Activated naive CD8-positive, alpha-beta T cell treated with anti-CD3 and anti-CD28 coated beads for 36 hours (primary cell): ENCODE measurements at regions not wholly inside any gene's neighbourhood (a gene's known extent, or its start where the extent isn't known, plus 50 kb on each side); places are given as distances from the start of the nearest gene placed in this dataset.

ENCODE experiments used
- DNase-seq: peaks from one replicate; pipeline ENCODE4 v3.0.0; 2021
- H3K27ac Mint-ChIP-seq: one replicate; pipeline ENCODE4 v1.8.0; 2022; ENCODE audit warnings: mild to moderate bottlenecking, moderate library complexity, mixed read lengths
- H3K27me3 Mint-ChIP-seq: one replicate; pipeline ENCODE4 v1.8.0; 2022; ENCODE audit warnings: mild to moderate bottlenecking, mixed read lengths
- H3K36me3 Mint-ChIP-seq: one replicate; pipeline ENCODE4 v1.8.0; 2021; ENCODE audit warnings: mild to moderate bottlenecking, mixed read lengths
- H3K4me1 Mint-ChIP-seq: one replicate; pipeline ENCODE4 v1.8.0; 2021; ENCODE audit warnings: mixed read lengths
- H3K4me3 Mint-ChIP-seq: one replicate; pipeline ENCODE4 v1.8.0; 2022; ENCODE audit warnings: mild to moderate bottlenecking, moderate library complexity, mixed read lengths
- H3K9me3 Mint-ChIP-seq: one replicate; pipeline ENCODE4 v1.8.0; 2022; ENCODE audit warnings: mixed read lengths

DNA sequence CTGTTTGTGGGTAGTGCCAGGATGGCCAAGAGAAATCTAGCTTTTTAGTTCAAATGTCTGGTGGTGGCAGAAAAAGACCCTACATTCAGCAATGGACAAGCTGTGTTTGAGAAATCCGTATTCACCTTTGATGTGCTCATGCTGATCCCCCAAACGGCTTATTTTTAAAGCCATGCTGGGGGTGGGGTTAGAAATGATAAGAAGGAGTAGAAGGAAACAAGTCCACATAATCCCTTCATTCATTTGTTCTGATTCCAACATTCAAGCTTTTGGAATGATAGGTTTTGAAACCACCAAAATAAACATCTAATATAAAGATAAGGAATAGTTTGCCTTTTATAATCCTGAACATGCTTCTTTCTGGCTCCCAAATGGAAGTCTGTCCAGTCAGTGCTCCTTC is 92.0 kb upstream of the DKK2 start:
- Mint-ChIP-seq H3K36me3 (no peaks in the 10 kb centered on the region), H3K27me3 (no peaks in the 10 kb centered on the region), H3K4me3 (no peak overlapping the region), H3K9me3 (no peaks in the 10 kb centered on the region), H3K27ac (no peak overlapping the region), H3K4me1 (no peaks in the 10 kb centered on the region)
- no peak for DNase-seq

DNA sequence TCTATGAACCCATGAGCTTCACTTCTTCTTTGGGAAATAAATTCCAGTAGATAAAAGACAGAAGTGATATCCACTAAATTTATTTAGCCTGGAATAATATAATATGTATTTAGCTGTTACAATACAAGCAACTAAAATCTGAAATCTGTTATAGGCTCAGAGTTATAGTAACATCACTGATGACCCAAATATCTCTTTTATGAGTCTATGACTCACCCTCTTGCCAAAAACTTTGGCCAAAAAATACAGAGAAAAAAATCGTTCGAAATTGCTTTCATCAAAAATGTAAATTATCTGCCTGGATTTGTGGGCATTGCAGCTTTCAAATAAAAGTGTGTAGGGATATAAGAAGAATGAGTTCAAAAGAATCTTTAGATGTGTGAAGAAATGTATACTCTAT is 89.4 kb upstream of the DKK2 start:
- no peak for DNase-seq
- Mint-ChIP-seq H3K27me3 (no peaks in the 10 kb centered on the region), H3K4me3 (no peak overlapping the region), H3K4me1 (no peaks in the 10 kb centered on the region), H3K27ac (no peak overlapping the region), H3K36me3 (no peaks in the 10 kb centered on the region), H3K9me3 (no peaks in the 10 kb centered on the region)

DNA sequence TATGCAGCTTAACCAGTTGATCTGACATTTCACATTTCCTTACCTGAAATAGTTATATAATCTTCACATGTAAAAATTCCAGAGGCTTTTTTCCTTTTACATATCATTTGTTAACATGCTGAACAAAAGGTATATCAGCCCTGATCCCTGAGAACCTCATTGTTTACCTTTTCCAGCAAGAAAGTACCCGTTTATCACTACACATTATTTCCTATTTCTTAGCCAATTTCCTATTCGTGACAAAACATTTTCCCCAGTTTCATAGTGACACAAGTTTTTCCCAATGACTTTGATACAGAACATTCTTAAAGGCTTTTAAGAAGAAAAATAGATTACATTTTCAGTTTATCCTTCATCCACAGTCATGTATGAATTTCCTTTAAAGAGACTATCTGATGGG is 86.6 kb upstream of the DKK2 start:
- H3K4me1 Mint-ChIP-seq, result no peaks in the 10 kb centered on the region
- H3K9me3 Mint-ChIP-seq, result no peaks in the 10 kb centered on the region
- no peak overlapping the region for H3K4me3 Mint-ChIP-seq
- no peak overlapping the region for H3K27ac Mint-ChIP-seq
- no peaks in the 10 kb centered on the region for H3K36me3 Mint-ChIP-seq
- no peaks in the 10 kb centered on the region for H3K27me3 Mint-ChIP-seq
- DNase-seq, result no peak

DNA sequence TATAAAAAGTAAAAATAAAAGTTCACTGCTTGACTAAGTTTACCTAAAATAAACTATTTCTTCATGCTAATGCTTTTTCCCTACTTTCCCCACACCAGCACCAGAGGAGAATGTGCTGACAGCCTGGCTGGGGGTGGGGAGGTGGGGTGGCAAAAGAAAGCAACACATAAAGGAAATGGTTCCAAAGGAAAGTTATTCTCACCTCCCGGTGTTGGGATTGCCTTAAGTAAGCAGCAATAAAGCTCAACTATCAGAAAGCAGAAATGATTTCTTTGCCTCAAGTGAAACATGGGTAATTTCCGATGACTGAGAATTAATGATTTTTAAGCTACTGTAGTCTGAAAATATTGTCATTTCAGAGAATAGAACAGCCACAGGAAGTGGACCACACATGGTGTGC is 84.5 kb upstream of the DKK2 start:
- H3K27me3 Mint-ChIP-seq, result no peaks in the 10 kb centered on the region
- H3K27ac Mint-ChIP-seq, result no peak overlapping the region
- H3K36me3 Mint-ChIP-seq, result no peaks in the 10 kb centered on the region
- no peaks in the 10 kb centered on the region for H3K4me1 Mint-ChIP-seq
- no peak for DNase-seq
- H3K9me3 Mint-ChIP-seq, result no peaks in the 10 kb centered on the region
- no peak overlapping the region for H3K4me3 Mint-ChIP-seq

DNA sequence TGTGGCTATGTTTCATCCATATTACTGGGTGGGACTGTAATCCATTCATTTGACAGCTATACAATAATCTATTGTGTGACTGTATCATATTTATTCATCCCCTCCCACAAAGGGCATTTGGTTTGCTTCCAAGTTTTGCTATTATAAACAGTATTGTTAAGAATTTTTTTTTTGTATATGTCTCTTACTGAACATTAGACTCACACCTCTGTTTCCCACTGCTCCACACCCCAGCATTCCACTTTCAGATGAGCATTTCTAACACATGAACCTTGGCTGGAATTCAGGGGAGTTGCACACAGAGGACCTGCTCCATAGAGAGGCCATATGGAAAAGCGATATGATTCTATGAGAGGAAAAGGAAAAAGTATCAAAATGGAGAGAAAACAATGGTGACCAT is 81.6 kb upstream of the DKK2 start:
- no peaks in the 10 kb centered on the region for H3K9me3 Mint-ChIP-seq
- no peaks in the 10 kb centered on the region for H3K4me1 Mint-ChIP-seq
- no peak for DNase-seq
- H3K27me3 Mint-ChIP-seq, result no peaks in the 10 kb centered on the region
- H3K4me3 Mint-ChIP-seq, result no peak overlapping the region
- no peaks in the 10 kb centered on the region for H3K36me3 Mint-ChIP-seq
- no peak overlapping the region for H3K27ac Mint-ChIP-seq

DNA sequence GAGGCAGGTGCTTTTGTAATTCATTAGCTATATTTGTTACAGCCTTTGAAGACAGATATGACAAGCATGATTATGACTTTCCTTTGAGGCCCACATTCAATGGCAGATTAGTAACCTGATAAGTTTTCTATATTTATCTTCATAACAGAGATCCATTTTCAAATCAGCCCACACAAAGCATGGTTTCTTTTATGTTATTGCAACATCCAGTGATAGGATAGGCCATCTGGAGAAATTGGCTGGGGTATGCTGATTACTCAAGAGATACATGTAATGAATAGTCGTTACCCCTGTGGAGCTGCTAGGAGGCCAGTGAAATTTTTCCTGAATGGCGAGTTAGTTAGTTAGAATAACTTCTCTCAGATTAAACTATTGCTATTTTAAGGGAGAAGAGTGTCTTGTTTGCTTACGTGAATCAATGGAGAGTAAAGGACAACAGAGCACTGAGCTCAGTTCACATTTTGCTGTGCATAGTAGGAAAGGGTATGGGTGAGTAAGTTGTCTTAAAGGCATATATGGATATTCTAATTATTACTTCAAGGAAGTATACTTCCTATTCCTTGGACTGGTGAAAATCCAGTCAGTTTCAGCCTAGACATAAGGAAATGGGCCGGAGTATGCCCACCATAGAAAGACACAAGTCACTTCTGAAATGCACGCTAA is 79.2 kb upstream of the DKK2 start:
- no peaks in the 10 kb centered on the region for H3K27me3 Mint-ChIP-seq
- H3K9me3 Mint-ChIP-seq, result no peaks in the 10 kb centered on the region
- no peaks in the 10 kb centered on the region for H3K4me1 Mint-ChIP-seq
- no peak for DNase-seq
- H3K36me3 Mint-ChIP-seq, result no peaks in the 10 kb centered on the region
- H3K4me3 Mint-ChIP-seq, result no peak overlapping the region
- H3K27ac Mint-ChIP-seq, result no peak overlapping the region

DNA sequence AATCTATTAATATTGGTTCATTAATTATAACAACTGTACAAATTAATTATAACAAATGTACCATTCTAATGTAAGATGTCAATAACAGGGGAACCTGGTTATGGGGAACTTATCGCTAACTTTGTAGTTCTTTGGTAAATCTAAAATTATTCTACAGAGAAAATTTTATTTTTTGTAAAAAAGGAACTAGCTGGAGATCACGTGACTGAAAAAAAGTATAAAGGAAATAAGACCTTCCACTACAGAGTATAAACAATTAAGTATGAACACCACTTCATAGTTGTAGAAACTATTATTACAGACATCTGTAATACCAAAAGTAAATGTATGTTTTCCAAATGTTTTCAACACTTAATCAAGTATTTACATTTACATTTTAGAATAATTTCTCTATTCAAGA is 77.9 kb upstream of the DKK2 start:
- no peaks in the 10 kb centered on the region for H3K36me3 Mint-ChIP-seq
- no peaks in the 10 kb centered on the region for H3K27me3 Mint-ChIP-seq

DNA sequence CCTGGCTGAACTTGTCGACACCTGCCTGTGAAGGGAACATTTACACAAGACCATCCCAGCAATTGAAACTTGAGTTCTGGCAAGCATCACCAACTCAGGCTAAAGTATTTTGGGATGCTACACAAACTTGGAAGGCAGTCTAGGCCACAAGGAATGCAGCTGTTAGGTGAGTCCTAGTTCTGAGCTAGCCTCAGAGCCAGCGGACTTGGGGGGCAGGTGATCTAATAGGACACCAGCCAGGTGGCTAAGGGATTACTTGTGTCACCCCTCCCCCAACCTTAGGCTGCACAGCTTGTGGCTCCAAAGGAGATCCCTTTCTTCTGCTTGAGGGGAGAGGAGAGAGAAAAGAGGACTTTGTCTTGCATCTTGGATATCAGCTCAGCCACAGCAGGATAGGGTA is 62.3 kb upstream of the DKK2 start:
- DNase-seq, result no peak
- no peaks in the 10 kb centered on the region for H3K36me3 Mint-ChIP-seq
- no peak overlapping the region for H3K27ac Mint-ChIP-seq
- H3K4me1 Mint-ChIP-seq, result no peaks in the 10 kb centered on the region
- no peaks in the 10 kb centered on the region for H3K9me3 Mint-ChIP-seq
- no peak overlapping the region for H3K4me3 Mint-ChIP-seq
- peaks cover 8% of the 10 kb centered on the region for H3K27me3 Mint-ChIP-seq

More for the DNA sequence above, 77.9 kb upstream of the DKK2 start:
- H3K4me3 Mint-ChIP-seq, result no peak overlapping the region
- no peaks in the 10 kb centered on the region for H3K9me3 Mint-ChIP-seq
- H3K4me1 Mint-ChIP-seq, result no peaks in the 10 kb centered on the region
- DNase-seq, result no peak
- H3K27ac Mint-ChIP-seq, result no peak overlapping the region

DNA sequence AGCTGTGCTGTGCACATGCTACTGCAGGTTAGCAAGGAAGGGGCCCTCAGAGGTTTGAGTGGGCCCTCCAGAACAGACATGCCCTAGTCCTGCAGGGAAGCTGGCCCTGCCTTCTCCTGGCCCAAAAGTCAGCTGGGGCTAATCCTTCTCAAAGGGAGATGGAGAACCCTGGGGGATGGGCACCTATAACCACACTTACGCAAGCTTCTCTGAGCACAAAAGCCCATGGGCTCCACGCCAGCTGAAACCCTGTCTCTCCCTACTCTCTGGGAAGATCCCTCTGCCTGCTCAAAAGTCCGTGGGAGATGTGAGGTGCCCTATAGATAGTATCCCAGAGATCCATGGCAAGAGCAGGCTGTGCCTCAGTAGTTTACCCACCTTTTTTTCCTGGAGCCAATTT is 58.9 kb upstream of the DKK2 start:
- Mint-ChIP-seq H3K4me1 (no peaks in the 10 kb centered on the region), H3K27ac (no peak overlapping the region), H3K9me3 (no peaks in the 10 kb centered on the region), H3K36me3 (no peaks in the 10 kb centered on the region), H3K27me3 (peaks cover 4% of the 10 kb centered on the region), H3K4me3 (no peak overlapping the region)
- DNase-seq, result no peak

DNA sequence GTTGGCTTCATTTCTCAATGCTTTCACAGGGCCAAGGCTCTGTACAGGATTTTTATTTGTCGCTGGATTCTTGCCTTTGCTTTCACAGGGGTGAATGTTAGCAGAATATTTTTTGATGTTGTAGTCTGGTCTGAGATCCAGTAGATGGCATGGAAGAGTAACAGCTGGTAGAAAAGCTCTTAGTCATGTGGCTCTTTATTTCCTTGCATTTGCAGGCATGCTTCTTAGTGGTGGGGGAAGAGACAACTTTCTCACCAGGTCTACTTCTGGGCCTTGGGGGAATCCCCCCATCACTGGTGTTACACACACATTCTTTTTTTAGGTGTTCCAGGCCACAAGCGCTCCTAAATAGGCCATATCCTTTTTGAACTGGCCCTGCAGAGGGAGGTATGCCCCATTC is 58.2 kb upstream of the DKK2 start:
- Mint-ChIP-seq H3K9me3 (no peaks in the 10 kb centered on the region), H3K27ac (no peak overlapping the region), H3K36me3 (no peaks in the 10 kb centered on the region), H3K27me3 (peaks cover 4% of the 10 kb centered on the region), H3K4me3 (no peak overlapping the region), H3K4me1 (no peaks in the 10 kb centered on the region)
- no peak for DNase-seq
